ENCODE measurements at regions not wholly inside any gene's neighbourhood (a gene's known extent, or its start where the extent isn't known, plus 50 kb on each side); places are given as distances from the start of the nearest gene placed in this dataset.

DNA sequence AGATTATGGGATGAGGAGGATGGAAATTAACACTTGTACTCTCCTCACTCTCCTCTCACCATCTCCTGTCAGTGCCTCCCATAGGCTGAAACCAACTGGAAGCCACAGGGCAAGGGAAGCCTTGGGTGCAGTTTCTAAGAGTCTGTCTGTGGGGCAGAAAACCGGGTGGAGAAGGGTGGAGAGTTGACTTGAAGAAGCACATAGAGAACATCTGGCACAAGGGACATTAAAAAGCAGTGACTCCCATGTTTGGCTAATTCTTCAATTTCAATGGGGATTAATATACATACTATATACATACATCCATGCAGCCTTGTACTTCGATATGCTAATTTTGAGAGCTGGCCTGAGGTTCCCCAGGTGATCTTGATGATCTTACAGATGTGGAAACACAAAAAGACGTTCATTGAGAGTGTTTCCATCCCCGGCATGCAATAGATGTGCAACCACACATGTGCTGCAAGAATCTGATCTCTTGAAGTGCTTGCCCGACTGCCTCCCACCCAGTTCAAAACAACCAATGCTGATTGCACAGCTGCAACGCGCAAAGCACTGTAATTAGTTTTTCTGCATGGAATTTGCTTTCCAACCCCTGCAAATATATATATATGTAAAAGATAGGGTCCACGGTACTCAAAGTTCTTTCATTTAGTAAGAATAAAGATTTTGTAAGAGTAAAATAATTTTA lies 121.9 kb upstream of the TMC3 start:
- DNase-seq (ENCODE audit: extremely low read depth in 1 of 2, low read depth in 1 of 2) = no peak

DNA sequence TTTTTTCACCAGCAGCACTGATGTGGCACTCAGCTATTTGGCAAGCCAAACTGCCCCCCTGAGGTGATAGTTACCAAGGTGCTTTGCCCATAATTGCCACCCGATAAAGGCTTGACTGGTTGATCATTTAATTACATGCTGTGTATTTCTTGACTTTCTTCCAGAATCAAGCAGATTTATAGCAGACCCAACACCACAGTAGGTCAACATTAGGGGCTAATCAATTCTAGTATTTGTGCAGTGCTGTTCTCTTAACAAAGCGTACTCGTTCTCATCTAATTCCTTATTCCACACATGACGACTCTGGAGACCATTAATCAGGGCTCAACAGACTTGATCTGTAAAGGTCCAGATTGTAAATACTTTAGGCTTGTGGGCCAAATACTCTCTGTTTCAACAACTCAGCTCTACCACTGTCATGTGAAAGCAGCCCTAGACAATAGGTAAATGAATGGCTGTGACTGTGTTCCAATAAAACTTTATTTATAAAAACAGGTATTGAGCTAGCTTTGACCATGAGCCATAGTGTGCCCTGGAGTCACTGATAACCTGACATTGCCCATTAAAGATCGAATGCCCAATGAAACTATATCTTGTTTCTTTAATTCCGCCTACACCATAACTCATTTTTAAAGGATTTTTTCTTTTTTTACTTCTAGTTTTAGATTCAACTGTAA lies 119.1 kb upstream of the TMC3 start:
- DNase-seq (ENCODE audit: extremely low read depth in 1 of 2, low read depth in 1 of 2) = no peak

DNA sequence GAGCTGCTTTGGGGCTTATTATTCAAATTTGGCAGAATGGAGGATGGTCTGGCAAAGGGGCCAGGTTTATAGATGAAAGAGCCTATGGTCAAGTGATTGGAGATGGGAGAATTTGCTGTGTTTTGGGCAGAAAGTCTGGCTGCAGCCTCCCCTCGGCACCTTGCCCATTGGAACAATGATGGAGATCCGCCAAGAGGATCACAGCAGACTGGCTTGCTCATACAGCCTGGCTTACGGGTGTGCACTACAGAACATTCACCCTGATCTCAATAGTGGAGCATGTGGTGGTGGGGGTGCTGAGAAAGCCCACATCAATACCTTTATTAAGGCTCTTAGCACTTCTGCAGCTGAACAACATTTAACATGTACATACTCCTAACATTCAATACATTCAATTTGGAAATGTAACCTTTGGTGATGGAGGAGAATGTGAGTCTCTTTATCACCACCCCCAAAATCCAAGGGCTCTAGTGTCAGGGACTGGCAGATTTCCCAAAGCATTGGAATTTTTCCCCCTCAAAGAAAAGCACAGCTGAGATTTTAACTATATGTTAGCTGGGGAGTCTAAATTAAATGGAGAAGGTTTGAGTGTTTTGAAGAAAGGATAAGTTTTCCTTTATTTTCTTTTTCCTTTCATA lies 118.4 kb upstream of the TMC3 start:
- no peak for DNase-seq (ENCODE audit: extremely low read depth in 1 of 2, low read depth in 1 of 2)

DNA sequence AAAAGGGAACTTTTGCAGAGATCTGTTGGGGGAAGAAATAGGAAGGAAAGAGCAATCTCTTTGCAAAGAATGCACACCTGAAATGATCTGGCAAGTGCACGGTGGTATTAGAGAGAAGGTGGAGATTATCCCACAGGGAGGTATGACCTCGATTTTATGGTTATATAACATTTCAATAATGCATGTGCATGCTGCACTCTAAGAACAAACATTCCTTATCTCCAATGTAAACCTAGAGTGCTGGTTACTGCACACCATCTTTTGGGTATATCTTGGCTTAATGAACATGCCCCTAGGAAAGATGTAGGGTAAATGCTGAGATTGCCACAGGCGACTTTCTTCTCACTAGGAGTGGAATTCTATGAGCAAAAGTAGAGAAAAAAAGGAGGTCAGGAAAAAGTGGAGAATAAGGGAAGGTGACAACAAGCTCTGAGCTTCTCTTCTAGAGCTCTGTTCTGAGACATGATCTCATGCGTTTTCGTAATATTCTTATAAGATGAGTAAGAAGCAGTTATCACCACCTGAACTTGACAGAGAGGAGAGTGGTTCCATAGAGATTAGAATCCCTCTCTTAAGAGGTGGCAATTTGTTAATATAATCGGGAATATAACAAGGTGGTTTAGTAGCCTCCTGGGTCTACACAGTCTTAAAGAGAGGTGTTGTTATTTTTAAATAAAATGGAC lies 117.5 kb upstream of the TMC3 start:
- DNase-seq (ENCODE audit: extremely low read depth in 1 of 2, low read depth in 1 of 2) = no peak

DNA sequence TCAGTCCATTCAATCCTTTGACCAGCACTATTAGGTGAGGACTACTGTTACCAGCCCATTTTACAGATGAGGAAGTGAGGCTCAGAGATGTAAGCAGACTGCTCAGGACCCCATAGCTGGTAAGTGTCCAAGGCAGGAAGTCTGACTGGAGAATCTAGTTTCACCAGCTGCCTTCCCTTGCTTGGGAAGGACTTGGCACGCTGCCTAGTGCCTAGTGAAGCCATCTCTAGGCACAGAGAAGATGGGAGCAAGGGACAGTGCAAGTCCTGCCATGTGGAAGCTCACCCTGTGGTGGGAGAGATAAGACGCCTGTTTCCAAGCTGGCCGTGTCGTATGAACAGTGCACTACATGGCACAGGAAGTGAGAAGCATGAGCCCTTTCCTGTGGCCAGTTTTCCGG lies 111.8 kb upstream of the TMC3 start:
- no peak for DNase-seq (ENCODE audit: extremely low read depth in 1 of 2, low read depth in 1 of 2)

DNA sequence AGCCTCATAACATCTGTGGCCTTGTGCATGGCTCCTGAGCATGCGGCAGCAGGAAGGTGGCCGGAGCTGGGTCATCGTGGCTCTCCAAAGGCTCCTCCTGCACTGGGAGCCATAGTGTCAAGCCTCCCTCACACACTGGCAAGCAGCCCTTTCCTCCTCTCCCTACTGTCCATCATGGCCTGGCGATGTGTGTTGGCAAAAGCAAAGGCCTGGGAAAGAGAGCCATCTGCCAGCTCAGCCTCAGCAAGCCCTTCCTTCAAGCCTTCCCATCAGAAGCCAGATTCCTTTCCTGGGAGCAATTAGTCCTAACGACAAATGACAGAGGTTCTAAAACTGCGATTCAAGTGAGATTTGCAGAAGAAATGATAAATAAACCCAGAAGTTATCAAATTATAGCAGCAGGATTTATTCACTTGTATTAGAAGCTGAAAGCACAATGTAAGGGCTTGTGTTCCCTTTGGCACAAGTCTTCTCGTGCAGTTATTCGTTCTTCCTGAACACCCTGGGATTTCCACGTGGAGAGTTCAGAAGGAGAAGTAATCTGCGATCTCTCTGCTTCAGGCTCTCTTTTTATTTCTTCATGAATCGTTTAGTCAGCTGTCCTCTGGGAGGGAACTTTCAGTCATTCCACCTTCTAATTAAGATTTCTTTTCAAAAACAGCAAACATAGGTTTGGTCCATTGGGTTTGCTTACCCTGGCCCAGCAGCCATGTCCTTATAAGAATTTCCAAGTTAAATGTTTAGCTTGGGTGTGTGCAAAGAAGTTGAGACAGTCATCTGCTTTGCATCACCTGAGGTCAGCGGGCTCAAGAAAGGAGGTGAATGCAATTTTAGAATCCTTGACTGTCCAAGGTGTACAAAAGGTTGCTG lies 110.3 kb upstream of the TMC3 start:
- no peak for DNase-seq (ENCODE audit: extremely low read depth in 1 of 2, low read depth in 1 of 2)

DNA sequence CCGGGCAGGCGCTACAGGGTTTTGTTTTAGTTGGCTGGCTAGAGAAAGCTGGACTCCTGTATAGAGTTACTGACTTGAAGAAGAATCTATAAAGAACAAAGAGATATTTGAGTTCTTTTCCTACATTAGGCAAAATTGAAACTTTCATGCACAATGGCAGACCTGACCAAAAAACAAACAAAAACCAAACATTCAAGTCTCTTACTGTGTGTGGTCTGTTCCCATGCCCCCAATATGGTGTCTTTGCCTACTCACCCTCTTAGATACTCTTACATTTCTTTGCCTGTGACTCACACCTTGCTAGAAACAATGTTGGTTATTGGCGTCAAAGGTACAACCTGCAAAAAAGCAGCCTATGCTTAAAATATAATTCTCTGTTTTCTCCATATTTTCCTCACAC lies 109.5 kb upstream of the TMC3 start:
- DNase-seq (ENCODE audit: extremely low read depth in 1 of 2, low read depth in 1 of 2) = no peak

DNA sequence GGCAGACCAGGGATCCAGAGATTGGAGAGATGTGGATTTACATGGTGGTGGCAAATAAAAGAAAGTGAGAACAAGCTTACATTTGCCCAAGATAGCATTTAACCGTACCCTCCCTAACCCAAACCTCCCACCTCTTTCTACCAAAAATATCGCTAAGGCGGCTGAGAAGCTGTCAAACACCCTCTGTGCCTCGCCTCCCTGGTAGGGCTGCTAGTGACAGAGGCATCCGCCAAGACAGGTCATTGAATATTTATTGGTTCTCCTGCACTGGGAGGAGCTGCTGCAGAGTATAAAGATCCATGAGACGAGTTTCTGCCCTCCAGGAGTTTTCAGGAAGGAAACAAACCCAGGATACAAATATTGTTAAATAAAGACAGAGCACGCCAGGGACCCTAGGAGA lies 107.3 kb upstream of the TMC3 start:
- no peak for DNase-seq (ENCODE audit: extremely low read depth in 1 of 2, low read depth in 1 of 2)

DNA sequence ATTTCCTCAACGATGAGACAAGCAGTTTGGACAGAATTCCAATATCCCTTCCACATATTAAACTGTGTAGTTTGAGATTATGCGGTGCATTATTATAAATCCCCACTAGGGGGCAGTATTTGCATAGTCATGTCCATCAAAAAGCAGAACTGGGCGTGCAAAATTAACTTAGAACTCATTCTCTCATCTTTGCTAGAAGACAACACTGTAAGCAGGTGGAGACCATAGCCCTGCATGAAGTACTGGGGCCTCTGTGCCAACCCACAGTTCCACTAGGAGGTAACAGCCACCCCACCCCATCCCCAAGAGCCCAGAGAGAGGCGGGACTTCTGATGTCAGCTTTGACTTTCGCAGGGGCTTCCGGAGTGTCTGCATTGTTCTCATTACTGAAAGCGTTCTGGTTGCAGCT lies 106.6 kb upstream of the TMC3 start:
- DNase-seq (ENCODE audit: extremely low read depth in 1 of 2, low read depth in 1 of 2) = no peak

DNA sequence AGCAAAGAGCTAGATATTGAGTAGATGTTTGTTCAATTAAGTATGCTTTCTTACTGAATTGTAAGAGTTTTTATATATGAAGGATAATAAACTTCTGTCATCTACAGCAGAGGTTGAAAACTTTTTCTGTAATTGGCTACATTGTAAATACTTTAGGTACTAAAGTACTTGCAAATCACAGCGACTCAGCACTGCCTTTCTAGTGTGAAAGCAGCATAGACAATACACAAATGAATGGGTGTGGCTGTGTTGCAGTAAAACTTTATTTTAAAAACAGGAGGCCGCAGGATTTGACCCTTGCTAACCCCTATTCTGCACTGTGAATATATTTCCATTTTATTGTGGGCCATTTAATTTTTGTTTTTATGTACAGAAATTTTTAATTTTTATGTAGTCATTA lies 104.3 kb upstream of the TMC3 start:
- DNase-seq (ENCODE audit: extremely low read depth in 1 of 2, low read depth in 1 of 2) = no peak

DNA sequence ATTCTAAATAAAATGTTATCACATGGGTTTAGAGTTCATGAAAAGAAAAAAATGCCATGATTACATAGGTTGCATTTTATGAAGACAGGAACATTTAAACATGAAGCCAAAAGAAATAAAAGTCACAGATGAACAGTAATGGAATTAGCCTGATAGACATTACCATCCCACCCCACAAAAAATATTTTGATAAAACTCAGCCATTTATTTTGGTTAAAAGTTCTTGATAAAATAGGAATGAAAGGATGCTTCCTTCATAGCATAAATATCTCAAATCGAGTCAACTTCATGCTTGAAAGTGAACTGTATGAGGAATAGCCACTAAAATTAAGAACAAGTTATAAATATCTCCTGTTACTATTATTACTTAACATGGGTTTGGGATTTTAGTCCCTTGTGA lies 101.9 kb upstream of the TMC3 start:
- no peak for DNase-seq (ENCODE audit: extremely low read depth in 1 of 2, low read depth in 1 of 2)

DNA sequence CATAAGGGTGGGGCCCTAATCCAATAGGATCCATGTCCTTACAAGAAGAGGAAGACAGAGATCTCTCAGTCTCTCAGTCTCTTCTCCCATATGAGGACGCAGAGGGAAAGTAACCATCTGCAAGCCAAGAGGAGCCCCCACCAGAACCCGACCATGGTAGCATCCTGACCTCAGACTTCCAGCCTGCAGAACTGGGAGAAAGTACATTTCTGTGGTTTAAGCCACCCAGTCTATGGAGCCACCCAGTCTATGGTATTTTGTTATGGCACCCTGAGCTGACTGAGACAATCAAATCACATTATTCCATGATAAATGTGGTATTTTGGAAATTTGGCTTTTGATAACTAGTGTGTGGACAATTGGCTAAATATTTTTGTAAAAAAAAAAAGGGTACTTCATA lies 101.5 kb upstream of the TMC3 start:
- DNase-seq (ENCODE audit: extremely low read depth in 1 of 2, low read depth in 1 of 2) = no peak

DNA sequence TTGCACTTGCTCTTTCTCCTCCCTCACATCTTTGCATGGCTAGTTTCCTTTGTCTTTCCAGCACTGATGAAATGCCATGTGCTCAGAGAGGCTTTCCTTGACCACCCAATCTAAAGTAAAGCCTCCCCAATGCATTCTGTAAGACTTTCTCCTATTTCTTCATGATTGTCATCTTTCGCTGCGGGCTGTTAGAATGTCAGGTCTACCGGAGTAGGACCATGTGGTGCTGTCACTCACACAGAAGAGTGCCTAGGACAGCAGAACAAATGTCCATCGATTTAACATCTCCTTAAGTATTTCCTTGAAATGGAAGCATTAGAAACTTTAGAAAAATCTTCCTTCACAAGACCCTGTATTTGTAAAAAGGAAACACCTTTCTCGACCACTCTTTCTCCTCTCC lies 99.9 kb upstream of the TMC3 start:
- no peak for DNase-seq (ENCODE audit: extremely low read depth in 1 of 2, low read depth in 1 of 2)

DNA sequence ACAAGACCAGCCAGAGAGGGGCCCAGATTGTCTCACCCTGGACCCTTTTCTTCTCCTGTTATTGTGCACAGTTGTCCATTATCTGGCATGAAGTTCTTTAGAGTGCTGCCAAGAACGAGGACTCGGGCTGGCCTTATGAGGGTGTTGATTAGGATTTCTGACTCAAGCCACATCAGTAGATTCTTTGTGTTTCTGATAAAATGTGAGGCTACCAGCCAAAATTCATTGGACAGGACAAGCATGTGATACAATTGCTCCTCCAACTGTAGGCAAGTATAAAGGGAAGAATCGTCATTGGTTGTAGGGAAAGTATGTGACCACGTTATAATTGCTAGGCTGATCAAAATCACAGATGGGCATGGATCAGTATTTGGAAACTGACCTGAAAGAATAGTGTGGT lies 99.2 kb upstream of the TMC3 start:
- no peak for DNase-seq (ENCODE audit: extremely low read depth in 1 of 2, low read depth in 1 of 2)

DNA sequence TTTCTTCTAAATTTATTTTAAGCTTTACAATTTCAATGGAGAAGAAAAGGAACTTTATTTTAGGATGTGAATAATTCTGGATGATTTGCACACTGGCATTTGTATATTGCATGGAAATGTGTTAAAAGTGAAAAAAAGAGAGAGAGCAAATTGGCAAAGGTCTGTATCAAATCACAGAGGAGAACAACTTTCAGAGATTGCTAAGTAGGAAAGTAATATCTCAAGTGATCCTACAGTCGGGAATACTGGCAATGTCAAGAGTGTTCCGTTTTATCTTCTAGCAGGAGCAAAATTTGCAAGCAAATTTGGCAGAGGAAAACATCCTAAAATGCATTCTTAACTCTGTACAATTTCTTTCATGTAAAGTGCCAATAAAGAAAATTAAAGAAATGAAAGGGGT lies 97.1 kb upstream of the TMC3 start:
- no peak for DNase-seq (ENCODE audit: extremely low read depth in 1 of 2, low read depth in 1 of 2)

DNA sequence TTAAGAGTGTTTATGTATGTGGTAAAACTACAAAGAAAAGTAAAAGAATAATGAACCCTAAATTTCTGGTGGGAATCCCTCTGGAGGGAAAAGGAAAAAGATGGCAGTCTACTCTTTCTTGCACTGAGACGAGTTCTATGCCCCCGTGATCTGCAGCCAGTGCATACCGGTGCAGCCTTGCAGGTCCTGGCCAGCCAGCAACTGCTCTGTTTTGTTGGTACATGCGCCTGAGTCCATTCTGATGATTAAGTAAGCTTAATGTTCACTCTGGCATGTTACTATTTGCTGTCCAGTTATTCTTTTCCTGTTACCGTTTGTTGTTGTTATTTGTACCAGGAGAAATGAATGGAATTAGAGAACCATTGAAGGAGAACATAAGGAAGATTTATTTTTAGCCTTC lies 95.1 kb upstream of the TMC3 start:
- no peak for DNase-seq (ENCODE audit: extremely low read depth in 1 of 2, low read depth in 1 of 2)

DNA sequence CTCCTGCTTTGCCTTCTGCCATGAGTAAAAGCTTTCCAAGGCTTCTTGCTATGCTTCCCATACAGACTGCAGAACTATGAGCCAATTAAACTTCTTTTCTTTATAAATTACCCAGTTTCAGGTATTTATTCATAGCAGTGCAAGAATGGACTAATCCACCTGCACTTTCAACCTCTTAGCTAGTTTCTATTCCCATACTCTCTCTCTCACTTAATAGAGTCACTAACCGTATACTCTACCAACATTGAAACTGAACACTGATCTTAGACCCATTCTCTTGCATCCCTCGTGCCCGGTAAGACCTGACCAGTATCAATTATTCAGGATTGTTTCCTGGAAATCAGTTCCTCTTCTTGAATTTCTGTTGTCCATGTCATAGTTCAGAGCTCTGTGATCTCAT lies 92.7 kb upstream of the TMC3 start:
- DNase-seq (ENCODE audit: extremely low read depth in 1 of 2, low read depth in 1 of 2) = no peak

DNA sequence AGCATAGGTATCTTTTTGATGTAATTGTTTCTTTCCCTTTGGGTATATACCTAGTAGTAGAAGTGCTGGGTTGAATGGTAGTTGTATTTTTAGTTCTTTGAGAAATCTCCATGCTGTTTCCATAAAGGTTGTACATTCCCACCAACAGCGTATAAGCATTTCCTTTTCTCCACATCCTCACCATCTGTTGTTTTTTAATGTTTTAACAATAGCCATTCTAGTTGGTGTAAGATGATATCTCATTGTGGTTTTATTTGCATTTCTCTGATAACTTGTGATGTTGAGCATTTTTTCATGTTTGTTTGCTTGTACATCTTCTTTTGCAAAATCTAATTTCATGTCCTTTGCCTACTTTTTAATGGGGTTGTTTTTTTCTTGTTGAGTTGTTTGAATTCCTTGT lies 80.0 kb upstream of the TMC3 start:
- DNase-seq (ENCODE audit: extremely low read depth in 1 of 2, low read depth in 1 of 2) = no peak

DNA sequence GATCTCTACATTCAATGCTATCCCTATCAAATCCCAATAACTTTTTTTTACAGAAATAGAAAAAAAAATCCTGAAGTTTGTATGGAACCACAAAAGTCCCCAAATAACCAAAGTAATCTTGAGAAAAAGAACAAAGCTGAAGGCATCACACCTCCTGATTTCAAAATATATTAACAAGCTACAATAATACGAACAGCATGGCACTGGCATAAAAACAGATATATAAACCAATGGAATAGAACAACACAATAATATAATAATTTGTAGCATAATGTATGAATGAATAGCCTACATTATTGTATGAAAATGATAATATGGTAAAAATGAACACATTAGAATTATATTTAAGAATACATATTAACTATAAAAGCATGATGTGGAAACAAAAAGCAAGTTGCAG lies 76.7 kb upstream of the TMC3 start:
- DNase-seq (ENCODE audit: extremely low read depth in 1 of 2, low read depth in 1 of 2) = no peak

DNA sequence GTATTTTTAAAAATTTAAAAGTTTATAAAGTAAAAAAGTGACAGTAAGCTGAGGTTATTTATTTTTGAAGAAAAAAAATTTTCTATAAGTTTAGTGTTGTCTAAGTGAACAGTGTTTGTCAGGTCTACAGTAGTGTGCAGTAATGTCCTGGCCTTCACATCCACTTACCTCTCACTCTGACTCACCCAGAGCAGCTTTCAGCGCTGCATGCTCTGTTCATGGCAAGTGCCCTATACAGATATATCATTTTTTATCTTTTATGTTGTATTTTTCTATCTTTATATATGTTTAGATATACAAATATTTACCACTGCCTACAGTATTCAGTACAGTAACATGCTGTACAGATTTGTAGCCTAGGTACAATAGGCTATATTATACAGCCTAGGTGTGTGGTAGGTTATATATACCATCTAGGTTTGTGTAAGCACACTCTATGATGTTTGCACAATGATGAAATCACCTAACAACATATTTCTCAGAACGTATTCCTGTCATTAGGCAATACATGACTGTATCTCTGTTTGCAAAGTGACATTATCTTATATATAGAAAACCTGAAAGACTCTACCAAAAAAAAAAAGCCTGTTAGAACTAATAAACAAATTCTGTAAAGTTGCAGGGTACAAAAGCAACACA lies 75.9 kb upstream of the TMC3 start:
- no peak for DNase-seq (ENCODE audit: extremely low read depth in 1 of 2, low read depth in 1 of 2)

Data from stimulated activated CD8-positive, alpha-beta memory T cell treated with anti-CD3 and anti-CD28 coated beads, Interleukin-7, amount 100 ng/mL, for 48 hours (primary cell).